HuH-7.5 (cell line): ENCODE measurements at regions not wholly inside any gene's neighbourhood (a gene's known extent, or its start where the extent isn't known, plus 50 kb on each side); places are given as distances from the start of the nearest gene placed in this dataset.
A peak's percentile ranks its signal among the peaks of the same experiment; 100 is the strongest.
"Not testable (repeated sequence)": the region's sequence is repeated elsewhere in the genome, so short reads cannot be mapped to it uniquely, and the experiment has no call there.

Experiments used
- DNase-seq: peaks from one replicate; pipeline ENCODE4 v3.0.0; 2011; ENCODE audit warnings: low spot score

- DNase-seq: peak; percentile 54
These were observed 150.6 kb upstream of the ZC3H12A start for GRCh38 chr1:37323486-37324377.

- DNase-seq: no peak
These were observed 149.4 kb upstream of the ZC3H12A start for GRCh38 chr1:37325010-37325409.

- DNase-seq: no peak
These were observed 148.6 kb upstream of the ZC3H12A start for GRCh38 chr1:37325509-37326437.

- DNase-seq: no peak
These were observed 142.3 kb upstream of the ZC3H12A start for GRCh38 chr1:37332126-37332525.

- no peak for DNase-seq
These were observed 135.7 kb upstream of the ZC3H12A start for GRCh38 chr1:37338658-37339057.

- no peak for DNase-seq
These were observed 131.6 kb upstream of the ZC3H12A start for GRCh38 chr1:37342736-37343135.

GRCh38 chr1:37347104-37347649 is 127.2 kb upstream of the ZC3H12A start:
- DNase-seq: no peak

- no peak for DNase-seq
These were observed 120.5 kb upstream of the ZC3H12A start for GRCh38 chr1:37353871-37354270.

GRCh38 chr1:37354876-37355650 is 119.3 kb upstream of the ZC3H12A start:
- DNase-seq: no peak

- no peak for DNase-seq
These were observed 115.4 kb upstream of the ZC3H12A start for GRCh38 chr1:37358992-37359391.

- DNase-seq: no peak
These were observed 114.4 kb upstream of the ZC3H12A start for GRCh38 chr1:37360011-37360410.

- DNase-seq: no peak
These were observed 111.6 kb upstream of the ZC3H12A start for GRCh38 chr1:37362594-37363385.

- no peak for DNase-seq
These were observed 110.8 kb upstream of the ZC3H12A start for GRCh38 chr1:37363535-37363934.

GRCh38 chr1:37368665-37369315 is 105.6 kb upstream of the ZC3H12A start:
- DNase-seq: not testable (repeated sequence)

- no peak for DNase-seq
These were observed 102.1 kb upstream of the ZC3H12A start for GRCh38 chr1:37372302-37372701.

- DNase-seq: no peak
These were observed 101.7 kb upstream of the ZC3H12A start for GRCh38 chr1:37372711-37373110.

- DNase-seq: no peak
These were observed 101.0 kb upstream of the ZC3H12A start for GRCh38 chr1:37373413-37373812.

GRCh38 chr1:37380546-37380945 is 93.8 kb upstream of the ZC3H12A start:
- not testable (repeated sequence) for DNase-seq

- DNase-seq: no peak
These were observed 86.5 kb upstream of the ZC3H12A start for GRCh38 chr1:37387854-37388253.

GRCh38 chr1:37389327-37389726 is 85.1 kb upstream of the ZC3H12A start:
- DNase-seq: no peak
